ENCODE measurements at regions not wholly inside any gene's neighbourhood (a gene's known extent, or its start where the extent isn't known, plus 50 kb on each side); places are given as distances from the start of the nearest gene placed in this dataset.

DNA sequence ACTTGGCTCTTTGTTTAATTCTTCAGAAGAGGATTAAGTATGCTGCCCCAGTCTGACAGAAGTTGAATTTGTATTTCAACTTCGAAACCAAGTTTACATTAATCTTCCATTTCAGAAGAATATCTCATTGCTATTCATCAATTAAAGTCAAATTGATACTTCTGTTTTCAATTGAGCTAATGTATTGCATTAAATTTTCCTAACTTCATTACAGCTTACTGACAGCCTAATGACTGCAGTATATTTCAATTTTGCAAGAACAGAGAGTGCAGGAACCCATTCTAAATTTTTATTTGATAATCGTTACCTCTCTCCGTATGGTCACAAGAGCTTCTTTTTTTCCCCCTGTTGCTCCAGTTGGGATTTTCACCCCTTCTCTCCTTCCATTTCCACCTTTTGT lies 218.0 kb downstream of the CALCRL start:
- no peaks in the 10 kb centered on the region for H3K27me3 ChIP-seq (ENCODE audit: insufficient read depth, poor library complexity, severe bottlenecking)
- TF ChIP-seq SPI1 (IDR thresholded peaks at IDR 0.05; ENCODE audit: borderline replicate concordance, low read depth) = no peak
- TF ChIP-seq GABPA (IDR thresholded peaks at IDR 0.05; ENCODE audit: low read depth) = no peak
- TF ChIP-seq, protein P1, sequence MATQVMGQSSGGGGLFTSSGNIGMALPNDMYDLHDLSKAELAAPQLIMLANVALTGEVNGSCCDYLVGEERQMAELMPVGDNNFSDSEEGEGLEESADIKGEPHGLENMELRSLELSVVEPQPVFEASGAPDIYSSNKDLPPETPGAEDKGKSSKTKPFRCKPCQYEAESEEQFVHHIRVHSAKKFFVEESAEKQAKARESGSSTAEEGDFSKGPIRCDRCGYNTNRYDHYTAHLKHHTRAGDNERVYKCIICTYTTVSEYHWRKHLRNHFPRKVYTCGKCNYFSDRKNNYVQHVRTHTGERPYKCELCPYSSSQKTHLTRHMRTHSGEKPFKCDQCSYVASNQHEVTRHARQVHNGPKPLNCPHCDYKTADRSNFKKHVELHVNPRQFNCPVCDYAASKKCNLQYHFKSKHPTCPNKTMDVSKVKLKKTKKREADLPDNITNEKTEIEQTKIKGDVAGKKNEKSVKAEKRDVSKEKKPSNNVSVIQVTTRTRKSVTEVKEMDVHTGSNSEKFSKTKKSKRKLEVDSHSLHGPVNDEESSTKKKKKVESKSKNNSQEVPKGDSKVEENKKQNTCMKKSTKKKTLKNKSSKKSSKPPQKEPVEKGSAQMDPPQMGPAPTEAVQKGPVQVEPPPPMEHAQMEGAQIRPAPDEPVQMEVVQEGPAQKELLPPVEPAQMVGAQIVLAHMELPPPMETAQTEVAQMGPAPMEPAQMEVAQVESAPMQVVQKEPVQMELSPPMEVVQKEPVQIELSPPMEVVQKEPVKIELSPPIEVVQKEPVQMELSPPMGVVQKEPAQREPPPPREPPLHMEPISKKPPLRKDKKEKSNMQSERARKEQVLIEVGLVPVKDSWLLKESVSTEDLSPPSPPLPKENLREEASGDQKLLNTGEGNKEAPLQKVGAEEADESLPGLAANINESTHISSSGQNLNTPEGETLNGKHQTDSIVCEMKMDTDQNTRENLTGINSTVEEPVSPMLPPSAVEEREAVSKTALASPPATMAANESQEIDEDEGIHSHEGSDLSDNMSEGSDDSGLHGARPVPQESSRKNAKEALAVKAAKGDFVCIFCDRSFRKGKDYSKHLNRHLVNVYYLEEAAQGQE (IDR thresholded peaks at IDR 0.05; ENCODE audit: insufficient replicate concordance, low read depth) = no peak
- TF ChIP-seq, protein P2, sequence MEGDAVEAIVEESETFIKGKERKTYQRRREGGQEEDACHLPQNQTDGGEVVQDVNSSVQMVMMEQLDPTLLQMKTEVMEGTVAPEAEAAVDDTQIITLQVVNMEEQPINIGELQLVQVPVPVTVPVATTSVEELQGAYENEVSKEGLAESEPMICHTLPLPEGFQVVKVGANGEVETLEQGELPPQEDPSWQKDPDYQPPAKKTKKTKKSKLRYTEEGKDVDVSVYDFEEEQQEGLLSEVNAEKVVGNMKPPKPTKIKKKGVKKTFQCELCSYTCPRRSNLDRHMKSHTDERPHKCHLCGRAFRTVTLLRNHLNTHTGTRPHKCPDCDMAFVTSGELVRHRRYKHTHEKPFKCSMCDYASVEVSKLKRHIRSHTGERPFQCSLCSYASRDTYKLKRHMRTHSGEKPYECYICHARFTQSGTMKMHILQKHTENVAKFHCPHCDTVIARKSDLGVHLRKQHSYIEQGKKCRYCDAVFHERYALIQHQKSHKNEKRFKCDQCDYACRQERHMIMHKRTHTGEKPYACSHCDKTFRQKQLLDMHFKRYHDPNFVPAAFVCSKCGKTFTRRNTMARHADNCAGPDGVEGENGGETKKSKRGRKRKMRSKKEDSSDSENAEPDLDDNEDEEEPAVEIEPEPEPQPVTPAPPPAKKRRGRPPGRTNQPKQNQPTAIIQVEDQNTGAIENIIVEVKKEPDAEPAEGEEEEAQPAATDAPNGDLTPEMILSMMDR (IDR thresholded peaks at IDR 0.05; ENCODE audit: insufficient read depth, low read length) = no peak
- TF ChIP-seq POLR2AphosphoS5 (IDR thresholded peaks at IDR 0.05; ENCODE audit: low read depth) = no peak
- DNase-seq (ENCODE audit: low read depth in 1 of 2, low spot score in 1 of 2) = no peak
- no peak overlapping the region for H3K4me3 ChIP-seq (replicated peaks; ENCODE audit: insufficient read depth, low read length)
- H3K27ac ChIP-seq (replicated peaks) = no peak overlapping the region

DNA sequence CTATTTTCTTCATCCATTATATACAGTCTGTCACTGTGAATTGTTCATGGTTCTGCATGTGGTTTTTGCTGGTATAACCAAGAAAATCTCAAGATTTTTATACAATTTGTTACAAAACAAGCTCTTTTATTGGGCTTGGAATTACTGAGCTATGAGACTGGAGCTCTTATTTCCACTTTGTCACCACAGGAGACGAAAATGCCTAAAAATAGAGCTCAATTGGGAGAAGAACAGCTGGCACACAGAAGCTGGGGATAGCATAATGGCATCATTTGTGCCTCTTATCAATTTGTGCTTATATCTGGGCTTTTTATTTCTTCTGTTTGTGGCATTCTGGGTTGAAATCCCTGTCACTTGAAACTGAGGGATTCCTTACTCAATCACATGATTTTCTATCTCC lies 219.1 kb downstream of the CALCRL start:
- TF ChIP-seq, protein P1 (IDR thresholded peaks at IDR 0.05; ENCODE audit: insufficient replicate concordance, low read depth) = no peak
- TF ChIP-seq POLR2AphosphoS5 (IDR thresholded peaks at IDR 0.05; ENCODE audit: low read depth) = no peak
- TF ChIP-seq, protein P2 (IDR thresholded peaks at IDR 0.05; ENCODE audit: insufficient read depth, low read length) = no peak
- TF ChIP-seq GABPA (IDR thresholded peaks at IDR 0.05; ENCODE audit: low read depth) = no peak
- H3K4me3 ChIP-seq (replicated peaks; ENCODE audit: insufficient read depth, low read length) = no peak overlapping the region

DNA sequence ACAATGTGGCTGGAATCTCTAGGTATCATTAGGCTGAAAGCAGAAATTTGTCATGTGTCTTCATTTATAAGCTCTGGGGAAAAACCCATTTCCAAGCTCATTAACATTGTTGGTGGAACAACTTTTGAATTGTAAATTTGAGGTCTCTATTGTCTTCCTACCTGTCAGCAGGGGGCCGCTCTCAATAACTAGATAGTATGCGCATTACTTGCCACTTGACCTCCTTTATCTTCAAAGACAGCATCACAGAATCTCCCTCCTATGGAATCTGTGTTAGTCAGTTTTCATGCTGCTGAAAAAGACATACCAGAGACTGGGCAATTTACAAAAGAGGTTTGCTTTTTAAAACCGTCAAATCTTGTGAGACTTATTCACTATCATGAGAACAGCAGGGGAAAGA lies 223.1 kb downstream of the CALCRL start:
- H3K27ac ChIP-seq (replicated peaks) = no peak overlapping the region
- TF ChIP-seq, protein P1 (IDR thresholded peaks at IDR 0.05; ENCODE audit: insufficient replicate concordance, low read depth) = no peak
- no peak for TF ChIP-seq POLR2AphosphoS5 (IDR thresholded peaks at IDR 0.05; ENCODE audit: low read depth)
- no peak for TF ChIP-seq GABPA (IDR thresholded peaks at IDR 0.05; ENCODE audit: low read depth)
- TF ChIP-seq, protein P2 (IDR thresholded peaks at IDR 0.05; ENCODE audit: insufficient read depth, low read length) = no peak
- TF ChIP-seq SPI1 (IDR thresholded peaks at IDR 0.05; ENCODE audit: borderline replicate concordance, low read depth) = no peak

More for the DNA sequence above, 219.1 kb downstream of the CALCRL start:
- H3K27ac ChIP-seq (replicated peaks) = no peak overlapping the region
- DNase-seq (ENCODE audit: low read depth in 1 of 2, low spot score in 1 of 2) = no peak
- no peaks in the 10 kb centered on the region for H3K27me3 ChIP-seq (ENCODE audit: insufficient read depth, poor library complexity, severe bottlenecking)

More for the DNA sequence above, 223.1 kb downstream of the CALCRL start:
- no peak overlapping the region for H3K4me3 ChIP-seq (replicated peaks; ENCODE audit: insufficient read depth, low read length)
- no peaks in the 10 kb centered on the region for H3K27me3 ChIP-seq (ENCODE audit: insufficient read depth, poor library complexity, severe bottlenecking)
- DNase-seq (ENCODE audit: low read depth in 1 of 2, low spot score in 1 of 2) = no peak
